ENCODE measurements at regions not wholly inside any gene's neighbourhood (a gene's known extent, or its start where the extent isn't known, plus 50 kb on each side); places are given as distances from the start of the nearest gene placed in this dataset.
"Not testable (repeated sequence)": the region's sequence is repeated elsewhere in the genome, so short reads cannot be mapped to it uniquely, and the experiment has no call there.

- no peak overlapping the region for H2AFZ ChIP-seq (ENCODE audit: low read length)
- no peaks in the 10 kb centered on the region for H3K9me2 ChIP-seq (replicated peaks; ENCODE audit: insufficient read depth, low read length)
- H3K9ac ChIP-seq (ENCODE audit: low read length): no peak overlapping the region
- no peak overlapping the region for H3K4me2 ChIP-seq (ENCODE audit: low read depth, low read length)
- no peaks in the 10 kb centered on the region for H3K9me3 ChIP-seq (replicated peaks; ENCODE audit: insufficient read depth, low read length)
- no peaks in the 10 kb centered on the region for H3K27me3 ChIP-seq (replicated peaks; ENCODE audit: insufficient read depth, low read length)
- H3K27ac ChIP-seq (ENCODE audit: low read length): no peak overlapping the region
- H3K36me3 ChIP-seq (replicated peaks; ENCODE audit: insufficient read depth, low read length): no peaks in the 10 kb centered on the region
- H3K4me3 ChIP-seq (ENCODE audit: low read length): no peak overlapping the region
- H3K79me2 ChIP-seq (ENCODE audit: low read length): peaks cover 87% of the 10 kb centered on the region
- H3F3A ChIP-seq (ENCODE audit: insufficient read depth, low read length): no peaks in the 10 kb centered on the region
- H4K20me1 ChIP-seq (ENCODE audit: insufficient read depth, low read length): no peaks in the 10 kb centered on the region
- DNase-seq: no peak
- H3K4me1 ChIP-seq (ENCODE audit: low read length): no peaks in the 10 kb centered on the region
- TF ChIP-seq EZH2 (optimal IDR thresholded peaks at IDR 0.05; ENCODE audit: low read depth, low read length): no peak
- peak; percentile 16; the same call in 1 of the 2 replicates for TF ChIP-seq CTCF (IDR thresholded peaks at IDR 0.05; ENCODE audit: low read length)
- TF ChIP-seq EZH2phosphoT487 (IDR thresholded peaks at IDR 0.05; ENCODE audit: low read length): no peak
These were observed 107.8 kb downstream of the CRLF3 start for GRCh38 chr17:30716461-30717290.

GRCh38 chr17:30714825-30715622 is 109.5 kb downstream of the CRLF3 start:
- H4K20me1 ChIP-seq (ENCODE audit: insufficient read depth, low read length); H3K9me2 ChIP-seq (replicated peaks; ENCODE audit: insufficient read depth, low read length); H3K4me3 ChIP-seq (ENCODE audit: low read length); H2AFZ ChIP-seq (ENCODE audit: low read length); H3K36me3 ChIP-seq (replicated peaks; ENCODE audit: insufficient read depth, low read length); H3K4me2 ChIP-seq (ENCODE audit: low read depth, low read length); H3K27ac ChIP-seq (ENCODE audit: low read length); H3K4me1 ChIP-seq (ENCODE audit: low read length); H3F3A ChIP-seq (ENCODE audit: insufficient read depth, low read length); H3K9me3 ChIP-seq (replicated peaks; ENCODE audit: insufficient read depth, low read length); H3K9ac ChIP-seq (ENCODE audit: low read length); H3K27me3 ChIP-seq (replicated peaks; ENCODE audit: insufficient read depth, low read length): not testable (repeated sequence)
- peak; percentile 57 for TF ChIP-seq CTCF (IDR thresholded peaks at IDR 0.05; ENCODE audit: low read length)
- H3K79me2 ChIP-seq (ENCODE audit: low read length): peaks cover 90% of the 10 kb centered on the region
- peak; percentile 33 for DNase-seq

- DNase-seq; H3K36me3 ChIP-seq (replicated peaks; ENCODE audit: insufficient read depth, low read length); H3K27ac ChIP-seq (ENCODE audit: low read length); H3K27me3 ChIP-seq (replicated peaks; ENCODE audit: insufficient read depth, low read length); H3K4me2 ChIP-seq (ENCODE audit: low read depth, low read length); H3K9ac ChIP-seq (ENCODE audit: low read length); H3F3A ChIP-seq (ENCODE audit: insufficient read depth, low read length); H2AFZ ChIP-seq (ENCODE audit: low read length); H3K4me3 ChIP-seq (ENCODE audit: low read length); H4K20me1 ChIP-seq (ENCODE audit: insufficient read depth, low read length); H3K9me3 ChIP-seq (replicated peaks; ENCODE audit: insufficient read depth, low read length); H3K4me1 ChIP-seq (ENCODE audit: low read length); H3K9me2 ChIP-seq (replicated peaks; ENCODE audit: insufficient read depth, low read length): not testable (repeated sequence)
- H3K79me2 ChIP-seq (ENCODE audit: low read length): peaks cover 83% of the 10 kb centered on the region
These were observed 110.7 kb downstream of the CRLF3 start for GRCh38 chr17:30713805-30714204.

- not testable (repeated sequence) for H2AFZ ChIP-seq (ENCODE audit: low read length); DNase-seq; H3K36me3 ChIP-seq (replicated peaks; ENCODE audit: insufficient read depth, low read length); H3K4me2 ChIP-seq (ENCODE audit: low read depth, low read length); H3K9me2 ChIP-seq (replicated peaks; ENCODE audit: insufficient read depth, low read length); H4K20me1 ChIP-seq (ENCODE audit: insufficient read depth, low read length); H3K9me3 ChIP-seq (replicated peaks; ENCODE audit: insufficient read depth, low read length); H3F3A ChIP-seq (ENCODE audit: insufficient read depth, low read length); H3K27ac ChIP-seq (ENCODE audit: low read length); H3K9ac ChIP-seq (ENCODE audit: low read length); H3K4me1 ChIP-seq (ENCODE audit: low read length); H3K4me3 ChIP-seq (ENCODE audit: low read length); H3K27me3 ChIP-seq (replicated peaks; ENCODE audit: insufficient read depth, low read length)
- peaks cover 76% of the 10 kb centered on the region for H3K79me2 ChIP-seq (ENCODE audit: low read length)
These were observed 111.6 kb downstream of the CRLF3 start for GRCh38 chr17:30712859-30713258.

GRCh38 chr17:30711626-30712507 is 112.6 kb downstream of the CRLF3 start:
- H3K27me3 ChIP-seq (replicated peaks; ENCODE audit: insufficient read depth, low read length); H3K27ac ChIP-seq (ENCODE audit: low read length); H4K20me1 ChIP-seq (ENCODE audit: insufficient read depth, low read length); H3K4me3 ChIP-seq (ENCODE audit: low read length); DNase-seq; H3K4me1 ChIP-seq (ENCODE audit: low read length); H3K9ac ChIP-seq (ENCODE audit: low read length); H3F3A ChIP-seq (ENCODE audit: insufficient read depth, low read length); H3K9me3 ChIP-seq (replicated peaks; ENCODE audit: insufficient read depth, low read length); H3K4me2 ChIP-seq (ENCODE audit: low read depth, low read length); H3K9me2 ChIP-seq (replicated peaks; ENCODE audit: insufficient read depth, low read length); H3K36me3 ChIP-seq (replicated peaks; ENCODE audit: insufficient read depth, low read length); H2AFZ ChIP-seq (ENCODE audit: low read length): not testable (repeated sequence)
- peaks cover 67% of the 10 kb centered on the region for H3K79me2 ChIP-seq (ENCODE audit: low read length)

All from MM.1S (cell line).